ENCODE measurements at regions not wholly inside any gene's neighbourhood (a gene's known extent, or its start where the extent isn't known, plus 50 kb on each side); places are given as distances from the start of the nearest gene placed in this dataset.

DNA sequence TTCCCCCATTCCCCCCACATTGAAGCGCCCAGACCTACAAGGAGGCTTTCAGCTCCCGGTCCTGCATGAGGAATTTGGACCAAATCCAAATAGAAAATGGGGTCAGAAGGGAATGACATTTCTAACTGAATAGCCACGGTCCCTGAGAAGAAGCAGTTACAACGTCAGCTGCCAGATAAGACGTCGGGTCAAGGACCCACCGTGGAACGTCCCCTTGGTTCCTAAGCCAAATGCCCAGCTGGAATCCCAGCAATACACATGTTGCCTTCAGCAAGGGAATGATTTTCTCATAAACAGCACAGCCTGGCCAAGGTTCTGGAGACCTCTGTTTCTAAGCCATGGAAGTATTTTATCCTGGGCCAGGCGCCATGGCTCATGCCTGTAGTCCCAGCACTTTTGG, 109.1 kb upstream of the PEG3 start:
- no peaks in the 10 kb centered on the region for H3K27me3 ChIP-seq
- intact Hi-C loops (cut with DNase I; ENCODE audit: low total_unique reads) = no loop called here
- H3K4me3 ChIP-seq = no peak overlapping the region
- in situ Hi-C loops (cut with MboI; ENCODE audit: low pct_ligation_motif_present in 1 of 4, low pct_unique_long_range_greater_than_20kb in 1 of 4, low sequenced_read_pairs in 3 of 4) = no loop called here
- no peaks in the 10 kb centered on the region for H3K9me3 ChIP-seq
- no peak overlapping the region for H3K27ac ChIP-seq
- H3K36me3 ChIP-seq = no peaks in the 10 kb centered on the region
- TF ChIP-seq, protein P1, sequence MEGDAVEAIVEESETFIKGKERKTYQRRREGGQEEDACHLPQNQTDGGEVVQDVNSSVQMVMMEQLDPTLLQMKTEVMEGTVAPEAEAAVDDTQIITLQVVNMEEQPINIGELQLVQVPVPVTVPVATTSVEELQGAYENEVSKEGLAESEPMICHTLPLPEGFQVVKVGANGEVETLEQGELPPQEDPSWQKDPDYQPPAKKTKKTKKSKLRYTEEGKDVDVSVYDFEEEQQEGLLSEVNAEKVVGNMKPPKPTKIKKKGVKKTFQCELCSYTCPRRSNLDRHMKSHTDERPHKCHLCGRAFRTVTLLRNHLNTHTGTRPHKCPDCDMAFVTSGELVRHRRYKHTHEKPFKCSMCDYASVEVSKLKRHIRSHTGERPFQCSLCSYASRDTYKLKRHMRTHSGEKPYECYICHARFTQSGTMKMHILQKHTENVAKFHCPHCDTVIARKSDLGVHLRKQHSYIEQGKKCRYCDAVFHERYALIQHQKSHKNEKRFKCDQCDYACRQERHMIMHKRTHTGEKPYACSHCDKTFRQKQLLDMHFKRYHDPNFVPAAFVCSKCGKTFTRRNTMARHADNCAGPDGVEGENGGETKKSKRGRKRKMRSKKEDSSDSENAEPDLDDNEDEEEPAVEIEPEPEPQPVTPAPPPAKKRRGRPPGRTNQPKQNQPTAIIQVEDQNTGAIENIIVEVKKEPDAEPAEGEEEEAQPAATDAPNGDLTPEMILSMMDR (IDR thresholded peaks at IDR 0.05) = no peak
- TF ChIP-seq POLR2AphosphoS5 (IDR thresholded peaks at IDR 0.05) (no peak), EP300 (IDR thresholded peaks at IDR 0.05; ENCODE audit: low read depth) (no peak), POLR2A (IDR thresholded peaks at IDR 0.05) (no peak)
- DNase-seq = no peak
- WGBS, 2 donors (ENCODE audit: low coverage in 1 of 2) = 23 to 70% methylated on average over 6 to 9 of the region's 9 CpGs
- H3K4me1 ChIP-seq = no peaks in the 10 kb centered on the region

DNA sequence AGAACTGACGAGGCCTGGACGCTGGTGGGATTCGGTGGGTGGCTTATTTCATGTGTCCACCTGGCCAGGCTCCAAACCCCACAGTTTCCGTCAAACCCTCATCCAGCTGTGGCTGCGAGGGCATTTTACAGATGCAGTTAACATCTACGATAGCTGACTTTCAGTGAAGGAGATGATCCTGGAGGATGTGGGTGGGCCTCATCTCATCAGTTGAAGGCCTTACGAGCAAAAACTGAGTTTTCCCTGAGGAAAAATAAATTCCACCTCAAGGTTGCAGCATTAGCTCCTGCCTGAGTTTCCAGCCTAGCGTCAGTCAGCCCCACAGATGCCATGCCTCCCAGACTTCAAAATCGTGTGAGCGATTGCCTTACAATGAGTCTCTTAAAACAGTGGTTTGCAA, 111.1 kb upstream of the PEG3 start:
- WGBS, 2 donors (ENCODE audit: low coverage in 1 of 2) = 89% methylated on average over 10 of the region's 10 CpGs; no CpG with 5 or more reads in 1 of the 2 donors
- intact Hi-C loops (cut with DNase I; ENCODE audit: low total_unique reads) = no loop called here
- no peaks in the 10 kb centered on the region for H3K9me3 ChIP-seq
- H3K4me1 ChIP-seq = no peaks in the 10 kb centered on the region
- no peak overlapping the region for H3K27ac ChIP-seq
- no peaks in the 10 kb centered on the region for H3K36me3 ChIP-seq
- H3K4me3 ChIP-seq = no peak overlapping the region
- H3K27me3 ChIP-seq = no peaks in the 10 kb centered on the region
- in situ Hi-C loops (cut with MboI; ENCODE audit: low pct_ligation_motif_present in 1 of 4, low pct_unique_long_range_greater_than_20kb in 1 of 4, low sequenced_read_pairs in 3 of 4) = no loop called here
- TF ChIP-seq POLR2AphosphoS5 (IDR thresholded peaks at IDR 0.05) = no peak
- TF ChIP-seq, protein P1 (IDR thresholded peaks at IDR 0.05) = no peak
- no peak for TF ChIP-seq EP300 (IDR thresholded peaks at IDR 0.05; ENCODE audit: low read depth)
- no peak for DNase-seq

DNA sequence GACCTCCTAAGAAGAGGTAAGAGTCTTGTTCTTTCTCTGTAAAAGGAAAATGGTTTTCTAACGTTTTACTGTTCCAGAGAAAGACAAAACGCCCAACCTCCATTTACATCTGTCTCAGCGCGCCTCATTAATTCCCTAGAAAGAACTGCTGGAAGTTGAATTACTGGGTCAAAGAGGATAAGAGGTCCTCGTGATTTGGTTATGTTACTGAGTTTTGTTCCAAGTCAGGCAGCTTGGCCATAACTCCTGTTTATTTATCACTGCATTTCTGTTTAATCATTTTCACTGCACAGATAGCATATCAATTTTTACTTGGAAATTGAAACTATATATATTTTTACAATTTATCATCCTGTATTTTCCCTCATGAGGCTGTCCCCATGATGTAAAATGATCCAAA, 112.9 kb upstream of the PEG3 start:
- H3K4me3 ChIP-seq = no peak overlapping the region
- DNase-seq = no peak
- H3K9me3 ChIP-seq = no peaks in the 10 kb centered on the region
- TF ChIP-seq, protein P1 (IDR thresholded peaks at IDR 0.05) = no peak
- TF ChIP-seq POLR2AphosphoS5 (IDR thresholded peaks at IDR 0.05) = no peak
- intact Hi-C loops (cut with DNase I; ENCODE audit: low total_unique reads) (no loop called here), in situ Hi-C loops (cut with MboI; ENCODE audit: low pct_ligation_motif_present in 1 of 4, low pct_unique_long_range_greater_than_20kb in 1 of 4, low sequenced_read_pairs in 3 of 4) (no loop called here)
- no peaks in the 10 kb centered on the region for H3K36me3 ChIP-seq
- 69 to 78% methylated on average over 5 of the region's 5 CpGs for WGBS, 2 donors (ENCODE audit: low coverage in 1 of 2)
- no peak overlapping the region for H3K27ac ChIP-seq
- no peaks in the 10 kb centered on the region for H3K4me1 ChIP-seq
- no peaks in the 10 kb centered on the region for H3K27me3 ChIP-seq

DNA sequence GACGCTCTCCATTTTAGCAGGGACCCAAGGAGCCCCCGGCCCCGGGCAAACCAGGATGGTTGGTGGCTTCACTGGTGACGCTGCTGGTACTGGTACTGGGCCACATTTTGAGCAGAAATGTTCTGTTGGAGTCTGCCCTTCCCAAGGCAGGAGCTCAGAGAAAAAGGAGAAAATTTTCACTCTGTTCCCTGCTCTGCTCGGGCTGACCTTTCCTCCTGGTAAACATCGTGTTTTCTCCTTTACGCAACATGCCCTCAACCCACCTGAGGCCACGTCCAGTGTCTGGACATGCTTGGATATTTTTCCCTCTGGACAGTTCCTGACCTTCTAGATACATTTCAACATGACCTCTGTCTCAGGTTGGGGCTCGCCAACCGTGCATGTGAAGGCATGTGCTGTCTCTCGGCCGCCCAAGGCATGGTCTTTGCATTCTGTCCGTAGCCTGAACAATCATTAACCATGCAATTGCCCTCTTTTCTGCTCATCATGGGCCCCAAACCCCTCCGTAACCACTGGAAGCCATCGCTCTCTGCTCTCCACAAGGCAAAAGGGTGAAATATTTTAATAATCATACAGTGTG, 115.2 kb upstream of the PEG3 start:
- Histone ChIP-seq H3K36me3 (no peaks in the 10 kb centered on the region), H3K27ac (no peak overlapping the region), H3K27me3 (no peaks in the 10 kb centered on the region), H3K4me1 (no peaks in the 10 kb centered on the region), H3K9me3 (no peaks in the 10 kb centered on the region), H3K4me3 (no peak overlapping the region)
- in situ Hi-C loops (cut with MboI; ENCODE audit: low pct_ligation_motif_present in 1 of 4, low pct_unique_long_range_greater_than_20kb in 1 of 4, low sequenced_read_pairs in 3 of 4) (no loop called here), intact Hi-C loops (cut with DNase I; ENCODE audit: low total_unique reads) (no loop called here)
- DNase-seq = no peak
- 57 to 77% methylated on average over 8 to 15 of the region's 15 CpGs for WGBS, 2 donors (ENCODE audit: low coverage in 1 of 2)
- TF ChIP-seq POLR2AphosphoS5 (IDR thresholded peaks at IDR 0.05) (no peak), POLR2A (IDR thresholded peaks at IDR 0.05) (no peak), EP300 (IDR thresholded peaks at IDR 0.05; ENCODE audit: low read depth) (no peak)
- TF ChIP-seq, protein P1 (IDR thresholded peaks at IDR 0.05) = no peak

Data from transverse colon (tissue), 4 donors.